Neural cell (in vitro differentiated cells): ENCODE measurements at regions not wholly inside any gene's neighbourhood (a gene's known extent, or its start where the extent isn't known, plus 50 kb on each side); places are given as distances from the start of the nearest gene placed in this dataset.

Experiments
- H2AFZ ChIP-seq: fragments of 200-600, 300-800 bp; sonication (generic), shearing (Covaris generic); 2 replicates; pipeline ENCODE4 v1.6.0; 2014; ENCODE audit warnings: low read depth, mild to moderate bottlenecking, antibody characterized with exemption, low read length, moderate library complexity
- H3F3A ChIP-seq: fragments of 200-600 bp; shearing (Covaris generic); 2 replicates; pipeline ENCODE4 v1.6.1; 2016; ENCODE audit warnings: mild to moderate bottlenecking, moderate library complexity, mixed read lengths, antibody characterized with exemption, low read length; ENCODE audit not compliant: insufficient read depth, poor library complexity, severe bottlenecking
- H3K27ac ChIP-seq: fragments of 200-600, 300-800 bp; sonication (generic), shearing (Covaris generic); 2 replicates; pipeline ENCODE4 v1.5.1; 2014; ENCODE audit warnings: mild to moderate bottlenecking, low read length, moderate library complexity
- H3K27me3 ChIP-seq: fragments of 300-800, 200-600 bp; sonication (generic), shearing (Covaris generic); 2 replicates; pipeline ENCODE4 v1.6.0; 2014; ENCODE audit warnings: mild to moderate bottlenecking, low read depth, low read length, moderate library complexity; ENCODE audit not compliant: insufficient read depth
- H3K36me3 ChIP-seq: fragments of 300-800, 200-600 bp; sonication (generic), shearing (Covaris generic); 2 replicates; pipeline ENCODE4 v1.5.1; 2014; ENCODE audit warnings: mild to moderate bottlenecking, antibody characterized with exemption, low read length, moderate library complexity; ENCODE audit not compliant: insufficient read depth
- H3K4me2 ChIP-seq: fragments of 300-800, 200-600 bp; sonication (generic), shearing (Covaris generic); 2 replicates; pipeline ENCODE4 v1.6.0; 2014; ENCODE audit warnings: mild to moderate bottlenecking, low read length
- H3K4me3 ChIP-seq: fragments of 300-800, 200-600 bp; sonication (generic), shearing (Covaris generic); 2 replicates; pipeline ENCODE4 v1.5.1; 2014; ENCODE audit warnings: mild to moderate bottlenecking, low read length, moderate library complexity
- H3K79me2 ChIP-seq: fragments of 200-600 bp; shearing (Covaris generic); replicated peaks from 2 replicates; pipeline ENCODE4 v1.6.0; 2014; ENCODE audit warnings: mild to moderate bottlenecking, low read length, moderate library complexity; ENCODE audit not compliant: insufficient read depth
- H3K9ac ChIP-seq: fragments of 300-800, 200-600 bp; sonication (generic), shearing (Covaris generic); 2 replicates; pipeline ENCODE4 v1.6.1; 2016; ENCODE audit warnings: mild to moderate bottlenecking, low read length, mixed read lengths
- H3K9me2 ChIP-seq: fragments of 200-600 bp; shearing (Covaris generic); 2 replicates; pipeline ENCODE4 v1.6.1; 2016; ENCODE audit warnings: mild to moderate bottlenecking, low read length, mixed read lengths; ENCODE audit not compliant: insufficient read depth
- H3K9me3 ChIP-seq: fragments of 200-600, 300-800 bp; sonication (generic), shearing (Covaris generic); 2 replicates; pipeline ENCODE4 v1.6.1; 2016; ENCODE audit warnings: mild to moderate bottlenecking, mixed run types, low read length, moderate library complexity, mixed read lengths
- H4K20me1 ChIP-seq: fragments of 200-600 bp; shearing (Covaris generic); 2 replicates; pipeline ENCODE4 v1.6.1; 2016; ENCODE audit warnings: mild to moderate bottlenecking, mixed run types; ENCODE audit not compliant: insufficient read depth
- CTCF ChIP-seq: fragments of 450-650 bp; IDR thresholded peaks from 2 replicates; pipeline ENCODE4 v1.5.1; 2014; ENCODE audit warnings: antibody characterized with exemption, mild to moderate bottlenecking, moderate library complexity; ENCODE audit not compliant: poor library complexity, severe bottlenecking
- EP300 ChIP-seq: fragments of 450-650 bp; conservative IDR thresholded peaks from 2 replicates; pipeline ENCODE4 v1.6.1; 2014; ENCODE audit warnings: antibody characterized with exemption, mild to moderate bottlenecking, moderate library complexity; ENCODE audit not compliant: poor library complexity, severe bottlenecking
- EZH2 ChIP-seq: fragments of 200-600, 300-800 bp; shearing (Covaris generic), sonication (generic); IDR thresholded peaks from 2 replicates; pipeline ENCODE4 v1.6.1; 2014; ENCODE audit warnings: antibody characterized with exemption, low read length, borderline replicate concordance, mild to moderate bottlenecking; ENCODE audit not compliant: insufficient read depth, poor library complexity, severe bottlenecking
- MXI1 ChIP-seq: fragments of 450-650 bp; conservative IDR thresholded peaks from 2 replicates; pipeline ENCODE4 v1.6.1; 2014; ENCODE audit warnings: antibody characterized with exemption, mild to moderate bottlenecking; ENCODE audit not compliant: poor library complexity, severe bottlenecking
- POLR2AphosphoS5 ChIP-seq: IDR thresholded peaks from 2 replicates; pipeline ENCODE4 v1.6.1; 2012
- RAD21 ChIP-seq: fragments of 450-650 bp; conservative IDR thresholded peaks from 2 replicates; pipeline ENCODE4 v1.6.1; 2014; ENCODE audit warnings: antibody characterized with exemption, mild to moderate bottlenecking, moderate library complexity
- REST ChIP-seq: IDR thresholded peaks from 2 replicates; pipeline ENCODE4 v1.6.1; 2012; ENCODE audit warnings: borderline replicate concordance
- SMC3 ChIP-seq: fragments of 450-650 bp; conservative IDR thresholded peaks from 2 replicates; pipeline ENCODE4 v1.6.1; 2014; ENCODE audit warnings: antibody characterized with exemption, mild to moderate bottlenecking, moderate library complexity; ENCODE audit not compliant: poor library complexity
- TAF1 ChIP-seq: IDR thresholded peaks from 2 replicates; pipeline ENCODE4 v1.6.1; 2012; ENCODE audit warnings: low read depth

GRCh38 chr11:69940246-69940610 is 121.0 kb upstream of the FGF3 start:
- Histone ChIP-seq H3K9me2 (no peaks in the 10 kb centered on the region), H3K9ac (no peak overlapping the region), H4K20me1 (no peaks in the 10 kb centered on the region), H3K9me3 (no peaks in the 10 kb centered on the region), H3K4me2 (no peak overlapping the region), H3F3A (no peaks in the 10 kb centered on the region), H2AFZ (no peak overlapping the region), H3K27me3 (no peaks in the 10 kb centered on the region), H3K36me3 (no peaks in the 10 kb centered on the region), H3K27ac (no peak overlapping the region), H3K79me2 (no peaks in the 10 kb centered on the region), H3K4me3 (no peak overlapping the region)
- TF ChIP-seq POLR2AphosphoS5: no peak

GRCh38 chr11:69941546-69942332 is 122.5 kb upstream of the FGF3 start:
- Histone ChIP-seq H3K4me2 (no peak overlapping the region), H3F3A (no peaks in the 10 kb centered on the region), H3K9ac (no peak overlapping the region), H3K9me3 (no peaks in the 10 kb centered on the region), H3K36me3 (no peaks in the 10 kb centered on the region), H3K9me2 (no peaks in the 10 kb centered on the region), H3K4me3 (no peak overlapping the region), H2AFZ (no peak overlapping the region), H4K20me1 (no peaks in the 10 kb centered on the region), H3K79me2 (no peaks in the 10 kb centered on the region), H3K27me3 (no peaks in the 10 kb centered on the region), H3K27ac (no peak overlapping the region)
- TF ChIP-seq CTCF (no peak), EP300 (no peak), POLR2AphosphoS5 (no peak), RAD21 (no peak), TAF1 (no peak), SMC3 (no peak), EZH2 (no peak), MXI1 (no peak), REST (no peak)
